Keratinocyte (primary cell): ENCODE measurements at regions not wholly inside any gene's neighbourhood (a gene's known extent, or its start where the extent isn't known, plus 50 kb on each side); places are given as distances from the start of the nearest gene placed in this dataset.

ENCODE experiments used
- DNase-seq: peaks from one replicate; pipeline ENCODE4 v3.0.0-alpha.2; 2011; ENCODE audit warnings: low read depth, missing footprints, low spot score
- FAIRE-seq: peaks from 2 replicates; lab custom pipeline; 2011; peaks lifted over from hg19 to GRCh38; lab: Jason Lieb, UNC
- H2AFZ ChIP-seq: 2 replicates; pipeline ENCODE4 v1.6.0; 2012; ENCODE audit warnings: low read length, control low read depth, inconsistent platforms; ENCODE audit not compliant: control insufficient read depth
- H3K27ac ChIP-seq: 2 replicates; pipeline ENCODE4 v1.5.1; 2011; ENCODE audit warnings: low read length; ENCODE audit not compliant: control insufficient read depth, insufficient read depth
- H3K27me3 ChIP-seq: 3 replicates; pipeline ENCODE4 v1.6.0; 2011; ENCODE audit warnings: low read length; ENCODE audit not compliant: control insufficient read depth, insufficient read depth; ENCODE audit errors: extremely low read depth
- H3K36me3 ChIP-seq, 2 experiments: 2 replicates in 1 of 2; 3 replicates in 1 of 2; pipeline ENCODE4 v1.5.1; 2011; ENCODE audit warnings: low read length in 2 of 2, mild to moderate bottlenecking in 1 of 2; ENCODE audit not compliant: control insufficient read depth in 2 of 2, insufficient read depth in 2 of 2; ENCODE audit errors: extremely low read depth in 1 of 2
- H3K4me1 ChIP-seq: 3 replicates; pipeline ENCODE4 v1.5.1; 2011; ENCODE audit warnings: low read length; ENCODE audit not compliant: control insufficient read depth, insufficient read depth; ENCODE audit errors: extremely low read depth
- H3K4me2 ChIP-seq: 3 replicates; pipeline ENCODE4 v1.6.0; 2011; ENCODE audit warnings: low read depth, low read length; ENCODE audit not compliant: control insufficient read depth, insufficient read depth; ENCODE audit errors: extremely low read depth
- H3K4me3 ChIP-seq, 3 experiments: fragments of 200-600 bp in 1 of 3; sonication (generic) in 1 of 3; 2 replicates in 2 of 3; 3 replicates in 1 of 3; pipeline ENCODE4 v1.5.1; 2011 to 2016; ENCODE audit warnings: low read length in 3 of 3, mild to moderate bottlenecking in 3 of 3, control low read depth in 2 of 3, inconsistent platforms in 1 of 3, low read depth in 1 of 3, mixed read lengths in 1 of 3, mixed run types in 1 of 3, moderate library complexity in 1 of 3; ENCODE audit not compliant: control insufficient read depth in 2 of 3, insufficient read depth in 2 of 3; ENCODE audit errors: extremely low read depth in 1 of 3
- H3K79me2 ChIP-seq: 2 replicates; pipeline ENCODE4 v1.6.0; 2012; ENCODE audit warnings: low read length; ENCODE audit not compliant: control insufficient read depth, insufficient read depth
- H3K9ac ChIP-seq: 3 replicates; pipeline ENCODE4 v1.6.0; 2011; ENCODE audit warnings: low read length; ENCODE audit not compliant: control insufficient read depth, insufficient read depth; ENCODE audit errors: extremely low read depth
- H3K9me1 ChIP-seq: 3 replicates; pipeline ENCODE4 v1.6.0; 2011; ENCODE audit warnings: low read length; ENCODE audit not compliant: control insufficient read depth, insufficient read depth; ENCODE audit errors: extremely low read depth
- H3K9me3 ChIP-seq: 2 replicates; pipeline ENCODE4 v1.5.1; 2012; ENCODE audit warnings: low read depth, low read length; ENCODE audit not compliant: control insufficient read depth
- H4K20me1 ChIP-seq: 3 replicates; pipeline ENCODE4 v1.6.0; 2011; ENCODE audit warnings: low read length; ENCODE audit not compliant: control insufficient read depth, insufficient read depth; ENCODE audit errors: extremely low read depth
- CTCF ChIP-seq, 3 experiments: IDR thresholded peaks in 1 of 3; conservative IDR thresholded peaks in 1 of 3; optimal IDR thresholded peaks in 1 of 3; 2 replicates in 2 of 3; 3 replicates in 1 of 3; pipeline versions ENCODE3 to v1.5.1; 2011; ENCODE audit warnings: low read length in 3 of 3, mild to moderate bottlenecking in 3 of 3, moderate library complexity in 2 of 3, control low read depth in 1 of 3, inconsistent platforms in 1 of 3; ENCODE audit not compliant: insufficient read depth in 2 of 3; ENCODE audit errors: extremely low read depth in 1 of 3
- EZH2 ChIP-seq: IDR thresholded peaks from one replicate; pipeline ENCODE4 v1.6.1; 2012; ENCODE audit warnings: inconsistent platforms, mild to moderate bottlenecking, low read length, moderate library complexity
- dilution Hi-C: fragments of 300-500 bp; cut with MboI; formaldehyde crosslinking; loops from one replicate; pipeline ENCODE4 v1.7.0; 2020; ENCODE audit warnings: low sequenced_read_pairs; ENCODE audit not compliant: extremely low pct_ligation_motif_present

DNA sequence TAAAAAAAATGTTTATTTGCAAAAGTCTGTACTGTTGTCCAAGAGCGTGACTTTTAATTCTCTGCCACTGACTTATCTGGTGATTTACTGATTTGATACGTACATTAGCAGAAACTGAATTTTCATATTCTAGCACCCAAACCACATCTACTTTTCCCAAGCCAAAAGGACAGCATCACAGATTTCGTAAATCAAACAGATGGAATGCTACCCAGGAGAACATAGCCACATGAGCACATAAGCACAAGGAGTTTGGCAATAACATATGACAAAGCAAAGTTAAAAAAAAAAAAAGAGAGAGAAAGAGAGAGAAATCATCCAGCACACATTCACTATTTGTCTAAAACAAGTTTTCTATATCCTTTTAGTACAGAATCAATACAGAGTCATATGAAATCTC, 83.7 kb downstream of the HINT1 start:
- no peaks in the 10 kb centered on the region for H3K79me2 ChIP-seq
- no peak overlapping the region for H2AFZ ChIP-seq
- no peaks in the 10 kb centered on the region for H3K9me1 ChIP-seq
- no peak overlapping the region for H3K4me3 ChIP-seq
- H3K4me2 ChIP-seq, result no peak overlapping the region
- no peaks in the 10 kb centered on the region for H3K36me3 ChIP-seq
- dilution Hi-C loops, result no loop called here
- no peak for TF ChIP-seq CTCF (optimal IDR thresholded peaks at IDR 0.05 in 1 of 3, IDR thresholded peaks at IDR 0.05 in 1 of 3, conservative IDR thresholded peaks at IDR 0.05 in 1 of 3; ENCODE audit: extremely low read depth in 1 of 3, insufficient read depth in 2 of 3, low read length in 3 of 3)
- no peak for TF ChIP-seq EZH2
- no peaks in the 10 kb centered on the region for H3K27me3 ChIP-seq
- no peaks in the 10 kb centered on the region for H4K20me1 ChIP-seq
- no peaks in the 10 kb centered on the region for H3K9me3 ChIP-seq
- H3K9ac ChIP-seq, result no peak overlapping the region
- DNase-seq (no peak), FAIRE-seq (no peak)
- no peak overlapping the region for H3K27ac ChIP-seq
- H3K4me1 ChIP-seq, result no peaks in the 10 kb centered on the region

GRCh38 chr5:131079232-131079631, 85.8 kb downstream of the HINT1 start:
- TF ChIP-seq CTCF (optimal IDR thresholded peaks at IDR 0.05 in 1 of 3, IDR thresholded peaks at IDR 0.05 in 1 of 3, conservative IDR thresholded peaks at IDR 0.05 in 1 of 3; ENCODE audit: extremely low read depth in 1 of 3, insufficient read depth in 2 of 3, low read length in 3 of 3), result no peak
- TF ChIP-seq EZH2, result no peak
- H3K9ac ChIP-seq, result no peak overlapping the region
- no peak overlapping the region for H3K4me3 ChIP-seq
- FAIRE-seq (no peak), DNase-seq (no peak)
- H3K79me2 ChIP-seq, result no peaks in the 10 kb centered on the region
- H3K9me1 ChIP-seq, result no peaks in the 10 kb centered on the region
- H2AFZ ChIP-seq, result no peak overlapping the region
- no peaks in the 10 kb centered on the region for H3K9me3 ChIP-seq
- no peaks in the 10 kb centered on the region for H4K20me1 ChIP-seq
- H3K36me3 ChIP-seq, result no peaks in the 10 kb centered on the region
- no peaks in the 10 kb centered on the region for H3K4me1 ChIP-seq
- H3K27ac ChIP-seq, result no peak overlapping the region
- dilution Hi-C loops, result no loop called here
- H3K27me3 ChIP-seq, result no peaks in the 10 kb centered on the region
- H3K4me2 ChIP-seq, result no peak overlapping the region
